IMR-90 (cell line): ENCODE measurements at regions not wholly inside any gene's neighbourhood (a gene's known extent, or its start where the extent isn't known, plus 50 kb on each side); places are given as distances from the start of the nearest gene placed in this dataset.
A peak's percentile ranks its signal among the peaks of the same experiment; 100 is the strongest.

Source experiments
- ATAC-seq: fragments of 200-7000 bp; cut with Tn5 transposase; 2 replicates; pipeline ENCODE4 v1.9.1; 2020; ENCODE audit warnings: low read depth, mild to moderate bottlenecking, moderate library complexity
- BruUV-seq: library from RNA; stranded (reverse); fragments of 400-500 nt; replicated peaks from 2 replicates; lab custom pipeline; 2021; lab: Mats Ljungman, UMichigan
- CTCF ChIA-PET: fragments of 300-600 bp; formaldehyde crosslinking; extraction: SDS; loops from one replicate; lab custom pipeline; 2021; ENCODE audit warnings: antibody characterized with exemption; lab: Yijun Ruan, JAX
- POLR2A ChIA-PET: fragments of 300-600 bp; sonication (Branson Sonifier 250); formaldehyde crosslinking; loops from one replicate; lab custom pipeline; 2022; ENCODE audit warnings: antibody characterized with exemption; ENCODE audit not compliant: unreplicated experiment; lab: Charles Lee
- DNase-seq: peaks from one replicate; pipeline ENCODE4 v3.0.0; 2013
- H2AFZ ChIP-seq: replicated peaks from 2 replicates; pipeline ENCODE3; 2013; ENCODE audit warnings: low read length, mild to moderate bottlenecking; ENCODE audit not compliant: poor library complexity
- H2AK5ac ChIP-seq: 2 replicates; pipeline ENCODE4 v1.6.1; 2013; ENCODE audit warnings: low read depth, low read length, inconsistent platforms
- H2AK9ac ChIP-seq: replicated peaks from 2 replicates; pipeline ENCODE3; 2013; ENCODE audit warnings: mild to moderate bottlenecking, low read depth, low read length, moderate library complexity; ENCODE audit not compliant: poor library complexity
- H2BK120ac ChIP-seq: 2 replicates; pipeline ENCODE4 v1.6.1; 2013; ENCODE audit warnings: low read depth, low read length, inconsistent platforms
- H2BK15ac ChIP-seq: 3 replicates; pipeline ENCODE4 v1.6.1; 2013; ENCODE audit warnings: low read depth, low read length, inconsistent platforms
- H2BK20ac ChIP-seq: 2 replicates; pipeline ENCODE4 v1.6.1; 2013; ENCODE audit warnings: low read depth, mild to moderate bottlenecking, inconsistent platforms, low read length, moderate library complexity
- H2BK5ac ChIP-seq: 2 replicates; pipeline ENCODE4 v1.6.1; 2013; ENCODE audit warnings: mild to moderate bottlenecking, low read depth, low read length, inconsistent platforms; ENCODE audit not compliant: poor library complexity, severe bottlenecking
- H3K14ac ChIP-seq: replicated peaks from 2 replicates; pipeline ENCODE4 v1.6.1; 2013; ENCODE audit warnings: low read depth, low read length, inconsistent platforms
- H3K18ac ChIP-seq: 2 replicates; pipeline ENCODE4 v1.6.1; 2013; ENCODE audit warnings: low read depth, low read length, control low read depth
- H3K23ac ChIP-seq: 2 replicates; pipeline ENCODE4 v1.6.1; 2013; ENCODE audit warnings: low read depth, low read length, inconsistent platforms
- H3K27ac ChIP-seq: 2 replicates; pipeline ENCODE4 v1.5.1; 2013; ENCODE audit warnings: mild to moderate bottlenecking, control low read depth, low read length; ENCODE audit not compliant: insufficient read depth
- H3K27me3 ChIP-seq: 2 replicates; pipeline ENCODE4 v1.6.1; 2013; ENCODE audit warnings: low read length; ENCODE audit not compliant: control insufficient read depth, insufficient read depth
- H3K36me3 ChIP-seq: 2 replicates; pipeline ENCODE4 v1.6.1; 2013; ENCODE audit warnings: low read length, mixed read lengths; ENCODE audit not compliant: control insufficient read depth, insufficient read depth
- H3K4ac ChIP-seq: 2 replicates; pipeline ENCODE4 v1.6.1; 2013; ENCODE audit warnings: low read depth, low read length, inconsistent platforms
- H3K4me1 ChIP-seq: 2 replicates; pipeline ENCODE4 v1.6.1; 2013; ENCODE audit warnings: low read length, mixed read lengths; ENCODE audit not compliant: control insufficient read depth, insufficient read depth
- H3K4me2 ChIP-seq: 2 replicates; pipeline ENCODE4 v1.6.1; 2013; ENCODE audit warnings: low read depth, mild to moderate bottlenecking, control low read depth, low read length, moderate library complexity
- H3K4me3 ChIP-seq: 2 replicates; pipeline ENCODE4 v1.5.1; 2013; ENCODE audit warnings: low read depth, mild to moderate bottlenecking, control low read depth, low read length, moderate library complexity; ENCODE audit not compliant: insufficient read depth
- H3K56ac ChIP-seq: 2 replicates; pipeline ENCODE4 v1.6.1; 2013; ENCODE audit warnings: low read length, inconsistent platforms; ENCODE audit not compliant: insufficient read depth; ENCODE audit errors: extremely low read depth
- H3K79me1 ChIP-seq, 2 experiments: 2 replicates each; pipeline ENCODE4 v1.6.1; 2013; ENCODE audit warnings: low read length in 2 of 2, inconsistent platforms in 1 of 2, low read depth in 1 of 2
- H3K9ac ChIP-seq: 2 replicates; pipeline ENCODE4 v1.6.1; 2013; ENCODE audit warnings: low read depth, low read length, control low read depth
- H3K9me1 ChIP-seq: 2 replicates; pipeline ENCODE4 v1.6.1; 2013; ENCODE audit warnings: low read length, inconsistent platforms; ENCODE audit not compliant: insufficient read depth
- H3K9me3 ChIP-seq: 2 replicates; pipeline ENCODE4 v1.6.1; 2013; ENCODE audit warnings: low read length; ENCODE audit not compliant: control insufficient read depth, insufficient read depth
- H4K20me1 ChIP-seq: 2 replicates; pipeline ENCODE4 v1.6.1; 2013; ENCODE audit warnings: low read length, inconsistent platforms; ENCODE audit not compliant: insufficient read depth
- H4K5ac ChIP-seq: 2 replicates; pipeline ENCODE4 v1.6.1; 2013; ENCODE audit warnings: mild to moderate bottlenecking, low read depth, low read length, control low read depth
- H4K8ac ChIP-seq, 2 experiments: 2 replicates each; pipeline ENCODE4 v1.6.1; 2013; ENCODE audit warnings: low read depth in 2 of 2, low read length in 2 of 2, control low read depth in 1 of 2, inconsistent platforms in 1 of 2
- H4K91ac ChIP-seq: 2 replicates; pipeline ENCODE4 v1.6.1; 2013; ENCODE audit warnings: low read depth, low read length, inconsistent platforms; ENCODE audit not compliant: insufficient read depth
- ELK1 ChIP-seq: fragments of 150-350 bp; IDR thresholded peaks from 2 replicates; pipeline ENCODE4 v1.6.1; 2016; ENCODE audit warnings: low read depth, mild to moderate bottlenecking, low read length, moderate library complexity, borderline replicate concordance
- MAFK ChIP-seq: IDR thresholded peaks from 2 replicates; pipeline ENCODE4 v1.6.1; 2012; ENCODE audit warnings: low read depth, low read length, improper control_type of control experiment
- MXI1 ChIP-seq: IDR thresholded peaks from 2 replicates; pipeline ENCODE4 v1.6.1; 2012; ENCODE audit warnings: low read depth, mild to moderate bottlenecking, low read length, moderate library complexity, borderline replicate concordance
- NFE2L2 ChIP-seq: fragments of 150-350 bp; IDR thresholded peaks from 2 replicates; pipeline ENCODE4 v1.6.1; 2016; ENCODE audit warnings: low read depth, mild to moderate bottlenecking, low read length
- POLR2A ChIP-seq: IDR thresholded peaks from 2 replicates; pipeline ENCODE4 v1.6.1; 2012; ENCODE audit warnings: mild to moderate bottlenecking, low read depth, low read length
- RAD21 ChIP-seq: IDR thresholded peaks from 2 replicates; pipeline ENCODE4 v1.6.1; 2012; ENCODE audit warnings: low read length, improper control_type of control experiment
- dilution Hi-C: fragments of 300-500 bp; cut with HindIII; formaldehyde crosslinking; loops from one replicate; pipeline ENCODE4 v1.14.3; 2018; ENCODE audit warnings: low sequenced_read_pairs; ENCODE audit not compliant: unreplicated experiment
- in situ Hi-C: fragments of 300-500 bp; cut with MboI; formaldehyde crosslinking; loops from 3 replicates; pipeline ENCODE4 v1.14.3; 2019; ENCODE audit warnings: low sequenced_read_pairs, inconsistent platforms, mixed read lengths
- intact Hi-C: fragments of 100-400 bp; cut with micrococcal nuclease; formaldehyde crosslinking; loops from 2 replicates; pipeline ENCODE4 v1.10.0; 2022

- Histone ChIP-seq H3K36me3 (no peaks in the 10 kb centered on the region), H3K23ac (no peak overlapping the region), H3K9me1 (peaks cover 7% of the 10 kb centered on the region; the same call in 1 of the 2 replicates), H3K14ac (no peak overlapping the region), H3K79me1 (no peaks in the 10 kb centered on the region), H3K4me1 (peaks cover 2% of the 10 kb centered on the region), H4K91ac (no peak overlapping the region), H2AK5ac (no peak overlapping the region), H2BK15ac (no peak overlapping the region), H2BK20ac (no peak overlapping the region), H2AK9ac (no peak overlapping the region), H3K18ac (no peak overlapping the region), H3K27me3 (no peaks in the 10 kb centered on the region), H3K4me2 (no peak overlapping the region), H3K4ac (no peak overlapping the region), H2BK5ac (no peak overlapping the region), H3K27ac (no peak overlapping the region), H4K8ac (no peak overlapping the region), H2BK120ac (no peak overlapping the region), H3K56ac (no peak overlapping the region), H2AFZ (no peak overlapping the region), H3K9me3 (no peaks in the 10 kb centered on the region), H3K4me3 (no peak overlapping the region), H4K5ac (no peak overlapping the region), H4K20me1 (no peaks in the 10 kb centered on the region), H3K9ac (no peak overlapping the region)
- ATAC-seq: no peak
- ChIA-PET CTCF (no interaction called here), POLR2A (interaction anchor here (0.6 kb wide), 1 partner anchor 202 kb away, joined by 3 read pairs; no protein-coding TSS in a partner anchor)
- dilution Hi-C loops (no loop called here), intact Hi-C loops (loop anchor here (10.0 kb wide), 1 partner anchor 662 kb away; no protein-coding TSS in a partner anchor), in situ Hi-C loops (no loop called here)
- peak; percentile 52 for DNase-seq
- BruUV-seq: no TSS peak
- TF ChIP-seq POLR2A: no peak
- no peak for TF ChIP-seq ELK1
- TF ChIP-seq NFE2L2: no peak
- TF ChIP-seq MXI1: no peak
- peak; percentile 40; the same call in 1 of the 2 replicates for TF ChIP-seq MAFK
- TF ChIP-seq RAD21: no peak
Observed at GRCh38 chr4:149993030-149993429, 85.2 kb upstream of the DCLK2 start.
